ENCODE measurements at regions not wholly inside any gene's neighbourhood (a gene's known extent, or its start where the extent isn't known, plus 50 kb on each side); places are given as distances from the start of the nearest gene placed in this dataset.
A peak's percentile ranks its signal among the peaks of the same experiment; 100 is the strongest.

DNA sequence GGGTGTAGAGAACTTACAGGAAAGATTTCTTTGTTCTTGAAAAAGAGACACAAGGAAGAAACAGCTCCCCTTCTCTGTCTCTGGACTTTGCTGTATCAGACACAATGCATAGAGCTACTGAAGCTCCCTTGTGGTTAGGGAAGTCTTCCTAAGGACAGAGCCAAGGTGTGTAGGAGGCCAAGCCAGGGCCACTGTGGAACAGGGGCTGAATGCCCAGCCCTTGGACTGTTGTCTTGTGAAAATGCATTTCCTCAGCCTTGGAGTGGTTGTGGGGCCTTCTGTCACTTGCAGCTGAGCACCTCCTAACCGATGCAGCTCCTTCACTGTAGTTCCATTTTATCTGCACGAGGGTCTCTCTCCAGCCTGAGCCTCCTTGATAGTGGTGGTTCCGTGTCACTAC lies 353.4 kb downstream of the CCSER2 start:
- ATAC-seq (no peak), DNase-seq (ENCODE audit: low spot score in 2 of 2) (no peak)
- Mint-ChIP-seq H3K9me3 (no peaks in the 10 kb centered on the region), H3K36me3 (no peaks in the 10 kb centered on the region), H3K27ac (no peak overlapping the region)

GRCh38 chr10:84683550-84683949 lies 355.2 kb downstream of the CCSER2 start:
- Mint-ChIP-seq H3K27ac (no peak overlapping the region), H3K9me3 (no peaks in the 10 kb centered on the region), H3K36me3 (no peaks in the 10 kb centered on the region)
- DNase-seq (ENCODE audit: low spot score in 2 of 2) (no peak), ATAC-seq (no peak)

GRCh38 chr10:84683980-84684740 lies 355.8 kb downstream of the CCSER2 start:
- no peak for DNase-seq (ENCODE audit: low spot score in 2 of 2)
- no peak for ATAC-seq
- no peaks in the 10 kb centered on the region for H3K9me3 Mint-ChIP-seq
- no peaks in the 10 kb centered on the region for H3K36me3 Mint-ChIP-seq
- H3K27ac Mint-ChIP-seq = no peak overlapping the region

DNA sequence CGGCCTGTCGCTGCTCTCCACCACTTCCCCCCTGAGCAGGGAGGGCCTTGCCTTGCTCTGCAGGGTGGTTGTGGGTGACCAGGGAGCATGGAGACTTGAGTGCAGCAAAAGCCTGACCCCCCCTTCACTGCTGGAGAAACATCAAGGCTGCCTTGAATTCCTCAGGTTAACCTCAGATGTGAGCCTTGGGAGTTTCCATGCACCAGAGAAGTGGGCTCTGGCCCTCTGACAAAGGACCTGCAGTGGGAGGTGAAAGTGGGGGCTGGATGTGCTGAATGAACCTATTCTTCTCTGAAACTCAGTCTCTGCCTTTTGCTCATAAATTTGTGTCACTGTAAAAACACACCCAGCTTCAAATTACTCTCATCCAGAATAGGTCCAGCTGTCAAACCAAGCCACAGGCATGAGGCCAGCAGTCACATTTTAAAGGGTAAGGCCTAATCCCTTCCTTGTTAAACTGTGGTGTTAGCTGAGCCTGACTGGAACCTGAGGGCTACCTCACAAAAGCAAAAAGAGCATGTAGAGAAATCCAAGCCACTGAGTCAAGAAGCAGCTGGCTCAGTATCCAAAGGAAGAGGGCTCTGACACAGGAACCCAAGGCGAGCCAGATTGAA lies 356.8 kb downstream of the CCSER2 start:
- DNase-seq (ENCODE audit: low spot score in 2 of 2) (no peak), ATAC-seq (no peak)
- Mint-ChIP-seq H3K36me3 (no peaks in the 10 kb centered on the region), H3K9me3 (no peaks in the 10 kb centered on the region), H3K27ac (no peak overlapping the region)

GRCh38 chr10:84693006-84693405 lies 364.6 kb downstream of the CCSER2 start:
- peaks cover 0 to 4% of the 10 kb centered on the region in 2 donors for H3K36me3 Mint-ChIP-seq
- DNase-seq (ENCODE audit: low spot score in 2 of 2) = no peak
- no peak for ATAC-seq
- H3K9me3 Mint-ChIP-seq = peaks cover 0 to 4% of the 10 kb centered on the region in 2 donors
- H3K27ac Mint-ChIP-seq = no peak overlapping the region

DNA sequence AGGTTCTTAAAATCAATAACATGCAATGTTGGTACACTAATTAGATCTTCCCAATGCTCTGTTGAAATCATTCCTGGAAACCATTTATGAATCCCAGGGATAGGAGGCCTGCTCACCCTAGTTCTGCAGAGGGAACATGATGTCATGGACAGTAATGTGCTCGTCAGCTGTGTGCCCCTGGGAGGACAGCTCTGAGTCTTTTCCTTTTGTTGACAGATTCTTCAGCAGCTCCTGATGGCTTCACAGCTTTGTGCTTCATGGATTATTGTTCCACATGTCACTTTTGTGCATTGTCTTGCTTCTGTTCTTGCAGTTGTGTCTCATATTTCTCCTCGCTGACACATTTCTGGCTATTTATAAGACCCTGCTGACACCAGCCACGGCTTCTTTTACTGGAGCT lies 367.5 kb downstream of the CCSER2 start:
- no peak for DNase-seq (ENCODE audit: low spot score in 2 of 2)
- Mint-ChIP-seq H3K36me3 (peaks cover 0 to 4% of the 10 kb centered on the region in 2 donors), H3K9me3 (peaks cover 0 to 4% of the 10 kb centered on the region in 2 donors), H3K27ac (no peak overlapping the region)
- no peak for ATAC-seq

DNA sequence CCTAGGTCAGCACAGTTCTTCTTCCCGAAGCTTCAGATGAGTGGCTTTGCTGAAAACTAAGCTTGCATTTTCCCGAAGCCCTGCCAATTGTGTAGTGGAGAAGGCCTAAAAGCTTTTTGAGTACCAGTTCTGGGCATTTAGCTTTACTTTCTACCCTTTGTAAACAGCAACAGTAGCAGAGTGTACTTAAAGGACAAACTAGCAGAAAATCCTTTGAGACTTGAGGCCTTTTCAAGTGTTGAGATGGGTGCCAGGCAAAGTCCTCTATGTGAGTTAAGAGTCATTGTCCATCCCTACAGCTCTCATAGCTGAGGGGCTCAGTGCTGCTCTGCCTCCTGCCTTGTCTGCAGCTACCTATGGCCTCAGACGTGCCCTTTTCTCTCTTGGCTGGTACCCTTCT lies 368.2 kb downstream of the CCSER2 start:
- Mint-ChIP-seq H3K36me3 (peaks cover 0 to 4% of the 10 kb centered on the region in 2 donors), H3K9me3 (peaks cover 0 to 4% of the 10 kb centered on the region in 2 donors), H3K27ac (no peak overlapping the region)
- DNase-seq (ENCODE audit: low spot score in 2 of 2) (no peak), ATAC-seq (no peak)

DNA sequence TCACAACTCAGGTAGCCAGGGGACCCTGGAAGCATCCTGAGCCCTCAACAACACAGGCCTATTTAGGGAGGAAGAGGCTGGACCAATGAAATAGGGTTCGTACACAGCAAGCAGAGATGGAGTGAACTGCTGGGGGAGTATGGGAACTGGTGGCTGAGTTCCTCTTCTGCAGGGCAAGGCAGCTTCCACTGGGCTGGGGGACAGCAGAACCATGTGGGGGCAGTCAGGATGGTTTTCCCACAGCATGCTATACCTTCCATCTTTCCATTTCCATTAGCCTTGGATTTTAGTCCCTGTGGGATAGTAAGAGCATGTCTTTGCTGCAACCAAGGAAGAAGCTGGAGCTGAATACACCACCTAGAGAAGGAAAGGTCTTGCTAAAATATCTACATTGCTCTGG lies 370.6 kb downstream of the CCSER2 start:
- Mint-ChIP-seq H3K27ac (no peak overlapping the region), H3K36me3 (no peaks in the 10 kb centered on the region), H3K9me3 (no peaks in the 10 kb centered on the region)
- no peak for ATAC-seq
- no peak for DNase-seq (ENCODE audit: low spot score in 2 of 2)

GRCh38 chr10:84700668-84701369 lies 372.4 kb downstream of the CCSER2 start:
- H3K9me3 Mint-ChIP-seq = no peaks in the 10 kb centered on the region
- no peaks in the 10 kb centered on the region for H3K36me3 Mint-ChIP-seq
- ATAC-seq (no peak), DNase-seq (ENCODE audit: low spot score in 2 of 2) (no peak)
- H3K27ac Mint-ChIP-seq = no peak overlapping the region

- Mint-ChIP-seq H3K36me3 (no peaks in the 10 kb centered on the region), H3K9me3 (no peaks in the 10 kb centered on the region), H3K27ac (no peak overlapping the region)
- ATAC-seq (no peak), DNase-seq (ENCODE audit: low spot score in 2 of 2) (no peak)
Measured at GRCh38 chr10:84701370-84701720, 373.0 kb downstream of the CCSER2 start.

- no peak for ATAC-seq
- Mint-ChIP-seq H3K9me3 (no peaks in the 10 kb centered on the region), H3K27ac (no peak overlapping the region), H3K36me3 (no peaks in the 10 kb centered on the region)
- DNase-seq (ENCODE audit: low spot score in 2 of 2) = no peak
Measured at GRCh38 chr10:84704101-84704500, 375.7 kb downstream of the CCSER2 start.

DNA sequence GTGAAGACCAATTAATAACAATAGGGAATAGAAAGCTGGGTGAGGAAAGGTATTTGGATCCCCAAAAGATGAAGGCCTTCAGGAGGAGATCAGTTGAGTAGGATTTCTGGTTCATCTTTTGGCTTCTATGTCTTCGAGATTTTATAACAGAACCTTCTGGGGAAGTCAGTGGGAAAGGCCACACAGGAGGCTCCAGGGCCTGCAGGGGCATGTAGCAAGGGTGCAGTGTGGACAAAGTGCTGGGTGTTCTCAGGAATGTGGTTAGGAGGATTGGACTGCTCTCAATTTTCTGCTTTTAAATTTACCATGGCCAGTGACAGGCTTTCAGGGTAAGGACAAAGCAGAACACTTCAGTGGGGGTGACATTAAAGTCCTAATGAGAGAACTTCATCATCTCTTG lies 378.0 kb downstream of the CCSER2 start:
- Mint-ChIP-seq H3K9me3 (no peaks in the 10 kb centered on the region), H3K27ac (no peak overlapping the region), H3K36me3 (no peaks in the 10 kb centered on the region)
- DNase-seq (ENCODE audit: low spot score in 2 of 2) (no peak), ATAC-seq (no peak)

- Mint-ChIP-seq H3K27ac (no peak overlapping the region), H3K36me3 (no peaks in the 10 kb centered on the region), H3K9me3 (no peaks in the 10 kb centered on the region)
- DNase-seq (ENCODE audit: low spot score in 2 of 2) = no peak
- ATAC-seq = no peak
Measured at GRCh38 chr10:84706875-84707274, 378.5 kb downstream of the CCSER2 start.

GRCh38 chr10:84715911-84716310 lies 387.5 kb downstream of the CCSER2 start:
- Mint-ChIP-seq H3K9me3 (no peaks in the 10 kb centered on the region), H3K27ac (no peak overlapping the region), H3K36me3 (no peaks in the 10 kb centered on the region)
- DNase-seq (ENCODE audit: low spot score in 2 of 2) = peak in 1 of 2 donors; percentile 24
- ATAC-seq = peak in 1 of 2 donors; percentile 53

DNA sequence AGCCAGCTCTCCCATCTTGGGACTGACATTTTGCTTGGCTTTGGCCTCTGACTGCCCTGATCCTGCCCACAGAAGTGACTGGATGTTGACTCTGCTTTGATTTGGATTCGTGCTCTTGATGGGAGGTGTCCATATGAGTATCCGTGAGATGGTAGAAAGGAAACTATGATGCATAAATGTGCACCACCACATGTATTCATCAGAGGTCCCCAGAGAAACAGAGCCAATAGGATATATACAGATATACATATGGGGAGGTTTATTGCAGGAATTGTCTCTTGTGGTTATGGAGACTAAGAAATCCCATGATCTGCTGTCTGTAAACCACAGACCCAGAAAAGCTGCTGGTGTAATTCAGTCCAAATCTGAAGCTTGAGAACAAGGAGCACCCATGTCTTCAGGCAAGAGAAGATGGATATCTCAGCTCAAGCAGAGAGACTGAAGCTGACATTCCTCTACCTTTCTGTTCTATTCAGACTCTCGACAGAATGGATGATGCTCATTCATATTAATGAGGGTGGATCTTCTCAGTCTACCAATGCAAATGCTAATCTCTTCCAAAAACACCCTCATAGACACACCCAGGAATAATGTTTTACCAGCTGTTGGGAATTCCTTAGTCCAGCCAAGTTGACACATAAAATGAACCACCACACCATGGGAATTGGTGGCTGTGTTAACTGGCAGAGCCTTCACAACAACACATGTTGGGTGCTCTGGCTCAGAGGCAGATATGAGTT lies 390.7 kb downstream of the CCSER2 start:
- ATAC-seq (no peak), DNase-seq (ENCODE audit: low spot score in 2 of 2) (no peak)
- no peaks in the 10 kb centered on the region for H3K36me3 Mint-ChIP-seq

DNA sequence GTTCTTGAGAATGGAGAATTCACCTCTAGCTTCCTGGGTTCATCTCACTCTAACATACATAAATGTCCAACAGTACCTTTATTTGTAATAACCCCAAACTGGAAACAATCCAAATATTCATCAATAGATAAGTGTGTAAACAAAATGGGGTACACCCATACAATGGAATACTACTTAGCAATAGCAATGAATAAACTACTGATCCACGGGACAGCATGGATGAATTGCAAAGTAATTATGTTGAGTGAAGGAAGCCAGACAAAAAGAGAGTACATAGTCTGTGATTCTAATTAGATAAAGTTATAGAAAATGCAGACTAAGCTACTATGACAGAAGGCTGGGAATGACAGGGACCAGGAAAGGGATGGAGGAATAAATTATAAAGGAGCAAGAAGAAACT lies 391.3 kb downstream of the CCSER2 start:
- Mint-ChIP-seq H3K27ac (no peak overlapping the region), H3K9me3 (no peaks in the 10 kb centered on the region), H3K36me3 (no peaks in the 10 kb centered on the region)
- ATAC-seq (no peak), DNase-seq (ENCODE audit: low spot score in 2 of 2) (no peak)

More for the DNA sequence above, 390.7 kb downstream of the CCSER2 start:
- H3K9me3 Mint-ChIP-seq = no peaks in the 10 kb centered on the region
- no peak overlapping the region for H3K27ac Mint-ChIP-seq

- Mint-ChIP-seq H3K27ac (no peak overlapping the region), H3K9me3 (peaks cover 13 to 15% of the 10 kb centered on the region in 2 donors), H3K36me3 (peaks cover 0 to 15% of the 10 kb centered on the region in 2 donors)
- ATAC-seq (no peak), DNase-seq (ENCODE audit: low spot score in 2 of 2) (no peak)
Measured at GRCh38 chr10:84727398-84727797, 399.0 kb downstream of the CCSER2 start.

Measured in activated naive CD4-positive, alpha-beta T cell treated with anti-CD3 and anti-CD28 coated beads, Interleukin-2, amount 50 U/mL, for 72 hours (primary cell).